Fibroblast of mammary gland (primary cell): ENCODE measurements at regions not wholly inside any gene's neighbourhood (a gene's known extent, or its start where the extent isn't known, plus 50 kb on each side); places are given as distances from the start of the nearest gene placed in this dataset.

Experiments used
- DNase-seq: peaks from one replicate; pipeline ENCODE4 v3.0.0-alpha.2; 2010; ENCODE audit warnings: low read depth
- H3K4me3 ChIP-seq: 2 replicates; pipeline ENCODE4 v1.5.1; 2011; ENCODE audit warnings: low read depth, mild to moderate bottlenecking, low read length, moderate library complexity; ENCODE audit not compliant: control insufficient read depth
- CTCF ChIP-seq: conservative IDR thresholded peaks from 2 replicates; pipeline ENCODE4 v1.5.1; 2011; ENCODE audit warnings: low read depth, low read length, inconsistent platforms; ENCODE audit not compliant: control insufficient read depth, insufficient read depth

- no peak for TF ChIP-seq CTCF
- H3K4me3 ChIP-seq = no peak overlapping the region
- DNase-seq = no peak
Measured at GRCh38 chr12:127079636-127080035, 1187.3 kb upstream of the TMEM132C start.

- no peak overlapping the region for H3K4me3 ChIP-seq
- DNase-seq = no peak
- TF ChIP-seq CTCF = no peak
Measured at GRCh38 chr12:127081058-127081457, 1185.9 kb upstream of the TMEM132C start.

- peak; percentile 84 for DNase-seq
Measured at GRCh38 chr12:127083008-127083949, 1183.7 kb upstream of the TMEM132C start.

GRCh38 chr12:127101076-127101475 lies 1165.9 kb upstream of the TMEM132C start:
- DNase-seq = no peak
- H3K4me3 ChIP-seq = no peak overlapping the region
- no peak for TF ChIP-seq CTCF

More at GRCh38 chr12:127083008-127083949, 1183.7 kb upstream of the TMEM132C start:
- TF ChIP-seq CTCF = no peak
- H3K4me3 ChIP-seq = peak overlapping the region; percentile 41

- DNase-seq = no peak
Measured at GRCh38 chr12:127106041-127106440, 1160.9 kb upstream of the TMEM132C start.

GRCh38 chr12:127106697-127107096 lies 1160.3 kb upstream of the TMEM132C start:
- no peak for DNase-seq
- TF ChIP-seq CTCF = no peak
- no peak overlapping the region for H3K4me3 ChIP-seq

More at GRCh38 chr12:127106041-127106440, 1160.9 kb upstream of the TMEM132C start:
- TF ChIP-seq CTCF = no peak
- H3K4me3 ChIP-seq = no peak overlapping the region
